HG03280 (cell line): ENCODE measurements at regions not wholly inside any gene's neighbourhood (a gene's known extent, or its start where the extent isn't known, plus 50 kb on each side); places are given as distances from the start of the nearest gene placed in this dataset.

Experiments used
- ATAC-seq: cut with Tn5 transposase; IDR thresholded peaks from one replicate; pipeline ENCODE4 v1.9.1; 2021; ENCODE audit warnings: mild to moderate bottlenecking, moderate library complexity; ENCODE audit not compliant: unreplicated experiment

- ATAC-seq, result no peak
Measured at GRCh38 chr13:80465321-80465720, 124.4 kb upstream of the SPRY2 start.

DNA sequence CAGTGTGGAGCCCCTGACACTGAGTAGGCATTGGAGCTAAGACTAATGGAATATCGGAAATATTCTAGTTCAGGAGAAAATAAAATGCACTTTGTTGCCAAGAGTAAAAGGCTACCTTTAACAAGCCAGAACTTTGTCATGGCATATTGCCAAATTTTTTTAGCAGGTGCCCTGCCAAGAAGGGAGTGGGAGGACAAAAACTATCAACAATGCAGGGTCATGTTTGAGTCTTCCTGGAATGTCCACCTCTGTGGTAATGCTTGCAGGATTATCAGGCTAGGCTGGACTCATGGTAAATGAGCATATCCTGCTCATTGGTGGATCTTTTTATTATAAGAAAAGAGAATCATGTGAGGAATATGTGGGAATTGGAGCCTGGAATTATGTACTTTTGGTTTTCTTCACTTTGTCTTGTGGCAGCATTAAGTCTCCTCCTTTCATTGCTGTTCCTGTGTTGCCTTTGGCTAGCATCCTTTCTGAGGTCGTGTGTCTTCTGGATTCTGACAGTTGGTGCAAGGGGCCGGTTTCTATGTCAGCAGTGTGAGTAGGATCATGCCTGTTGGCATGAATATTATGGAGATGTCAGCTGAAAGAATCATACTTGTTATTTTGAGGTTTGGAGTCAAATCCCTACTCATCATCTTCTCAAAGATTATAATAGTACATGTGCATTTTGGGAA is 122.9 kb upstream of the SPRY2 start:
- no peak for ATAC-seq

GRCh38 chr13:80462567-80462966 is 121.6 kb upstream of the SPRY2 start:
- no peak for ATAC-seq

DNA sequence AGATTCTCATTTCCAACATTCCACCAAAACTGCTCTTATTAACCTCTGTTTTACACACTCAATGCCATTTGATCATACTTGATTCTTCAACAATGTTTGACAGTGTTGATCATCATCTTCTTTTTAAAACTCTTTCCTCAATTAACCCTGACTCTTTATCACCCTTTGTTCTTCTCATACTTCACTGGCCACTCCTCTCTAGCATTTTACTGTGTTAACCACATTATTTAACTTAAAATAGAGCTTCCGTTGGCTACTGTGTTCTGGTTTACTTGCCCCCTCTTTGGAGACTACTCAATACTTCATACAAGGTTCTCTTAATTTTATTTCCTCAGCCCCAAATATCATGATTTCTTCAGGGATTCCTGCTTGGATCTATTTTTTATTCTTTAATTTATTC is 121.1 kb upstream of the SPRY2 start:
- ATAC-seq, result no peak

- ATAC-seq, result no peak
Measured at GRCh38 chr13:80458543-80458942, 117.6 kb upstream of the SPRY2 start.

DNA sequence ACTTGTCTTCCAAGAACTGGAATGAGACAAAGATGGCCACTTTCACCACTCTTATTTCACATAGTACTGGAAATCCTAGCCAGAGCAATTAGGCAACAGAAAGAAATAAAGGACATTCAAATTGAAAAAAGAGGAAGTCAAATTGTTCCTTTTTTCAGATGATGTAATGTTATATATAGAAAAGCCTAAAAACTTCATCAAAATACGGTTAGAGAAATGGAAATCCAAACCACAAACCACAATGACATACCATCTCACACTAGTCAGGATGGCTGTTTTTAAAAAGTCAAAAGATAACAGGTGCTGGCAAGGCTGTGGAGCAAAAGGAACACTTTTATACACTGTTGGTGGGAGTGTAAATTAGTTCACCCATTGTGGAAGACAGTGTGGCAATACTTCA is 113.3 kb upstream of the SPRY2 start:
- peak; percentile 72 for ATAC-seq

- ATAC-seq, result no peak
Measured at GRCh38 chr13:80452279-80452678, 111.4 kb upstream of the SPRY2 start.

DNA sequence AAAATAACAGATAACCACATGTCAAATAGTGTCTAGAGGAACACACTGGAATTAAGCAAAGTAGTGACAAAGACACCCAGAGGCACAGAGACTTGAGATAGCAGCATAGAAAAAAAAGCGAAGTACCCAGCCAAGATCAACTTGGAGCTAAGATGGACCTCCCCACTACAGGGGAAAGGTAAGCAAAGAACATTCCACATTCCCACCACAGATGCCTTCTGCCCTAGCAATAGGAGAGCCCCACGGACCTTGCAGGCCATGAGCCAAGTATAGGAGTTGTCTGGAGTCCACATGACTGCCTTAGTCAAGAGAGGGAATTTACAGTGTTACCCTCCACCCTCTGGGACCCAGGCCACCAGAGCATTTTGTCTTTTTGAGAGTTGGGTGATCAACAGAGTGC is 110.7 kb upstream of the SPRY2 start:
- no peak for ATAC-seq

DNA sequence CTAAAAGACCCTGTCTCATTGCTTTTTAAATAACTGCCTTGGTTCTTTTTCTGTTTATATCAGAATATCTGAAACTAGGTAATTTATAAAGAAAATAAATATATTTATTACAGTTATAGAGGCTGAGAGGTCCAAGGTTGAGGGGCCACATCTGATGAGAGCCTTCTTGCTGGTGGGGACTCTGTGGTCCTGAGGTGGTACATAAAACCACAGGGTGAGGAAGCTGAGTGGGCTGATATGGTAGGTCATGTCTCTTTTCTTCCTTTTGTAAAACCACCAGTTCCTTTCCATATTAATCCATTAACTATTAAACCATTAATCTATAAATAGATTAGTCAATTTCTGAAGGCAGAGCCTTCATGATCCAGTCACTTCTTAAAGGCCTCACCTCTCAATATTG is 109.5 kb upstream of the SPRY2 start:
- ATAC-seq, result no peak

DNA sequence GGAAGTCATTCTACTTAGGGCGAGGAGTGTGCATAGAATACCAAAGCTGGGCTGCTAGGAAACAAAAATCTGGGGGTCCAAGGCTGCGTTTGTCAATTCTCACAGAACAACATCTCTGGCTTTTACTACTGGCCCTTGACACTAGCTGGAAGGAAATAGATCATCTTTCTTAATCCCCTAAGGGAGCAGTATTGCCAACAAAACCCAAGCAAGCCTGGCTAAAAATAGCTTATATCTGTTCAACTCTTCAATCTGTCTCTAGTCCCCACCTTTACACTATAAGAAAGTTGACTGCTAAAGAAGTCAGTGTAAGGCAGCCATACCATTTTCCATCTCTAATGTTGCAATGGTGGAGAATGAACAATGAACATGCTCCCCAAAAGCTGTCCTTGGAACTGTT is 107.8 kb upstream of the SPRY2 start:
- no peak for ATAC-seq

- ATAC-seq, result no peak
Measured at GRCh38 chr13:80447747-80448146, 106.8 kb upstream of the SPRY2 start.

- no peak for ATAC-seq
Measured at GRCh38 chr13:80444240-80445015, 103.5 kb upstream of the SPRY2 start.

GRCh38 chr13:80442609-80443008 is 101.7 kb upstream of the SPRY2 start:
- no peak for ATAC-seq

DNA sequence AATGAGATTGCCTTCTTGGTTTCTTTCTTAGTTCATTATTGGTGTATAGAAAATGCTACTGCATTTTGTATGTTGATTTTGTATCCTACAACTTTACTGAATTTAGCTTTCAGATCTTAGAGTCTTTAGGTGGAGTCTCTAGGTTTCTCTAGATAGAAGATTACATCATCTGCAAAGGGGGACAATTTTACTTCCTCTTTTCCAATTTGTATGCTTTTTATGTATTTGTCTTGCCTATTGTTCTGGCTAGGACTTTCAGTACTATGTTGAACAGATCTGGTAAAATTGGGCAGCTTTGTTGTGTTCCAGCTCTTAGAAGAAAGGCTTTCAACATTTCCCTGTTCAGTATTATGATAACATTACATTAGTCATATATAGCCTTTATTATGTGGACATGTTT is 101.0 kb upstream of the SPRY2 start:
- ATAC-seq, result no peak

GRCh38 chr13:80438521-80438920 is 97.6 kb upstream of the SPRY2 start:
- ATAC-seq, result no peak

GRCh38 chr13:80437231-80437630 is 96.3 kb upstream of the SPRY2 start:
- no peak for ATAC-seq

- ATAC-seq, result no peak
Measured at GRCh38 chr13:80436571-80437169, 95.7 kb upstream of the SPRY2 start.

- no peak for ATAC-seq
Measured at GRCh38 chr13:80430561-80430960, 89.6 kb upstream of the SPRY2 start.

DNA sequence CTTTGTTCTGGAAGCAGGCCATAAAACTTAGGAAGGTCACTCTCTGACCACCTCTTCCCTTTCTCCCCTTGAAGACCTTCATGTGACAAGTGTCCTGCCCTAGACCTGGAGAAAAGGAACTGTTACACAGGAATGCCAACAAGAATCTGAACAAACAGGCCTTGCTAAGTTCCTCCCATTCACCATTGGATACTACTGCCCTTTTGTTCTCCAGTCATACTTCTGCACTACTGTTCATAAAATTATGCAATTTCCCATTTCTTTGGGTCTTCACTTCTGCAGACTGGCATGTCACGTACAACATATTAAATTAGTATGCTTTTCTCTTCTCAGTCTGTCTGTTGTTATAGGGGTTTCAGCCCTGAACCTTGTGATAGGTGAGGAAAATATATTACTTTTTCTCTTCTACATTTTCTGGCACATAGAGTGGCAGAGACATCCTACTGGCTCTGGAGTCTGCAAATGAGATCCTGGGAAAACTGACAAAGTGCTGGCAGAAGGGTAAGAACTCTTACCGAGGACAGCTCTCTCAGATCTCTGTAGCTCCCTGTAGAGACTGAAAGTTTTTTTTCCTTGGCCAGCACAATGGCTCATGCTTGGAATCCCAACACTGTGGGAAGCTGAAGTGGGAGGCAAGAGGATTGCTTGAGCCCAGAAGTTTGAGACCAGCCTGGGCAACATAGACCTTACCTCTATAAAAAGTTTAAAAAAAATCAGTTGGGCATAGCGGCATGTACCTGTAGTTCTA is 87.6 kb upstream of the SPRY2 start:
- ATAC-seq, result no peak

- ATAC-seq, result no peak
Measured at GRCh38 chr13:80419416-80419815, 78.5 kb upstream of the SPRY2 start.

- ATAC-seq, result no peak
Measured at GRCh38 chr13:80413611-80414010, 72.7 kb upstream of the SPRY2 start.

DNA sequence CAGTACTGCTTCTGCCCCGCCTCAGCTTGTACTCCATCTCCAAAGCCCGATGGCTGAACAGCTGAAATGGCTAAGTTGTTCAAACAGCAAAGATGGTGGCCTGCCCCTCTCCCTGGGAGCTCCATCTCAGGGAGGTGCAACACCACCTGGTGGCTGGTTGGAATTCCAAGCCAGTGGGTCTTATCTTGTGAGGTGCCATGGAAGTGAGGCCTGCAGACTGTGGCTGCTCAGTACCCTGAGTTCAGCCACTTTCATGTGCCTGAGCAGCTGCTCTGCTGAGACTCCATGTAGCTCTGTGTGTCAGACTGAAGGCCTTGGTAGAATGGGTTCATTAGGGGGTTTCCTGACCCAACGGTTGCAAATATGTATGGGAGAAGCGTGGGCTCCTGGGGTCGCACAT is 67.3 kb upstream of the SPRY2 start:
- ATAC-seq, result no peak
